Adipocyte (in vitro differentiated cells): ENCODE measurements at regions not wholly inside any gene's neighbourhood (a gene's known extent, or its start where the extent isn't known, plus 50 kb on each side); places are given as distances from the start of the nearest gene placed in this dataset.
"Not testable (repeated sequence)": the region's sequence is repeated elsewhere in the genome, so short reads cannot be mapped to it uniquely, and the experiment has no call there.

Experiments used
- DNase-seq: peaks from one replicate; pipeline ENCODE4 v3.0.0-alpha.2; 2015; ENCODE audit warnings: low read depth
- H3K27me3 ChIP-seq: replicated peaks from 2 replicates; pipeline ENCODE4 v1.7.0; 2013; ENCODE audit warnings: mild to moderate bottlenecking, low read length, moderate library complexity; ENCODE audit not compliant: control insufficient read depth, insufficient read depth
- H3K36me3 ChIP-seq: 2 replicates; pipeline ENCODE4 v1.7.0; 2013; ENCODE audit warnings: low read length, mild to moderate bottlenecking, moderate library complexity; ENCODE audit not compliant: control insufficient read depth, insufficient read depth, severe bottlenecking
- H3K4me1 ChIP-seq: 2 replicates; pipeline ENCODE4 v1.7.0; 2013; ENCODE audit warnings: mild to moderate bottlenecking, low read length, moderate library complexity; ENCODE audit not compliant: control insufficient read depth, insufficient read depth
- H3K4me3 ChIP-seq: 2 replicates; pipeline ENCODE4 v1.7.0; 2013; ENCODE audit warnings: mild to moderate bottlenecking, low read length, moderate library complexity
- H3K9ac ChIP-seq: 2 replicates; pipeline ENCODE4 v1.7.0; 2013; ENCODE audit warnings: mild to moderate bottlenecking, low read length, moderate library complexity
- H3K9me3 ChIP-seq: 2 replicates; pipeline ENCODE4 v1.7.0; 2013; ENCODE audit warnings: mild to moderate bottlenecking, low read length, moderate library complexity; ENCODE audit not compliant: control insufficient read depth

- not testable (repeated sequence) for DNase-seq, H3K9ac ChIP-seq, H3K9me3 ChIP-seq, H3K4me1 ChIP-seq, H3K36me3 ChIP-seq, H3K27me3 ChIP-seq, H3K4me3 ChIP-seq
These were observed 919.5 kb downstream of the TYW1 start for GRCh38 chr7:67916111-67916510.

- Histone ChIP-seq H3K4me3 (no peak overlapping the region), H3K27me3 (peaks cover 3% of the 10 kb centered on the region), H3K9ac (no peak overlapping the region), H3K4me1 (peaks cover 3% of the 10 kb centered on the region), H3K9me3 (no peaks in the 10 kb centered on the region), H3K36me3 (no peaks in the 10 kb centered on the region)
- DNase-seq: no peak
These were observed 920.2 kb downstream of the TYW1 start for GRCh38 chr7:67916571-67917436.

GRCh38 chr7:67917437-67917755 is 920.8 kb downstream of the TYW1 start:
- Histone ChIP-seq H3K36me3 (no peaks in the 10 kb centered on the region), H3K4me1 (peaks cover 3% of the 10 kb centered on the region), H3K9me3 (no peaks in the 10 kb centered on the region), H3K4me3 (no peak overlapping the region), H3K9ac (no peak overlapping the region), H3K27me3 (no peaks in the 10 kb centered on the region)
- DNase-seq: no peak

GRCh38 chr7:67918158-67918557 is 921.5 kb downstream of the TYW1 start:
- no peaks in the 10 kb centered on the region for H3K36me3 ChIP-seq
- no peaks in the 10 kb centered on the region for H3K27me3 ChIP-seq
- H3K4me1 ChIP-seq: peaks cover 3% of the 10 kb centered on the region
- H3K4me3 ChIP-seq: no peak overlapping the region
- no peak for DNase-seq
- H3K9me3 ChIP-seq: no peaks in the 10 kb centered on the region
- H3K9ac ChIP-seq: no peak overlapping the region

GRCh38 chr7:67923286-67923685 is 926.7 kb downstream of the TYW1 start:
- H3K9ac ChIP-seq: no peak overlapping the region
- H3K27me3 ChIP-seq: no peaks in the 10 kb centered on the region
- H3K4me1 ChIP-seq: no peaks in the 10 kb centered on the region
- no peak for DNase-seq
- no peaks in the 10 kb centered on the region for H3K36me3 ChIP-seq
- H3K4me3 ChIP-seq: no peak overlapping the region
- H3K9me3 ChIP-seq: no peaks in the 10 kb centered on the region

GRCh38 chr7:67928141-67928540 is 931.5 kb downstream of the TYW1 start:
- no peak overlapping the region for H3K9ac ChIP-seq
- no peak for DNase-seq
- H3K4me1 ChIP-seq: no peaks in the 10 kb centered on the region
- no peaks in the 10 kb centered on the region for H3K27me3 ChIP-seq
- no peaks in the 10 kb centered on the region for H3K9me3 ChIP-seq
- no peaks in the 10 kb centered on the region for H3K36me3 ChIP-seq
- no peak overlapping the region for H3K4me3 ChIP-seq

- not testable (repeated sequence) for H3K9me3 ChIP-seq, H3K27me3 ChIP-seq, DNase-seq, H3K9ac ChIP-seq, H3K4me3 ChIP-seq, H3K36me3 ChIP-seq
- peaks cover 14% of the 10 kb centered on the region for H3K4me1 ChIP-seq
These were observed 939.8 kb downstream of the TYW1 start for GRCh38 chr7:67936447-67936846.

- DNase-seq: no peak
- Histone ChIP-seq H3K9ac (no peak overlapping the region), H3K4me3 (no peak overlapping the region), H3K27me3 (no peaks in the 10 kb centered on the region), H3K9me3 (no peaks in the 10 kb centered on the region), H3K36me3 (no peaks in the 10 kb centered on the region), H3K4me1 (peaks cover 14% of the 10 kb centered on the region)
These were observed 943.8 kb downstream of the TYW1 start for GRCh38 chr7:67940400-67940799.

- Histone ChIP-seq H3K9me3 (no peaks in the 10 kb centered on the region), H3K4me3 (no peak overlapping the region), H3K4me1 (no peaks in the 10 kb centered on the region), H3K27me3 (no peaks in the 10 kb centered on the region), H3K36me3 (no peaks in the 10 kb centered on the region), H3K9ac (no peak overlapping the region)
- DNase-seq: no peak
These were observed 950.6 kb downstream of the TYW1 start for GRCh38 chr7:67947191-67947590.

GRCh38 chr7:67947646-67948045 is 951.0 kb downstream of the TYW1 start:
- Histone ChIP-seq H3K36me3 (no peaks in the 10 kb centered on the region), H3K4me1 (no peaks in the 10 kb centered on the region), H3K9ac (no peak overlapping the region), H3K9me3 (no peaks in the 10 kb centered on the region), H3K4me3 (no peak overlapping the region), H3K27me3 (no peaks in the 10 kb centered on the region)
- DNase-seq: peak; percentile 15

GRCh38 chr7:67950321-67951083 is 953.9 kb downstream of the TYW1 start:
- Histone ChIP-seq H3K27me3 (no peaks in the 10 kb centered on the region), H3K9me3 (no peaks in the 10 kb centered on the region), H3K4me1 (no peaks in the 10 kb centered on the region), H3K4me3 (no peak overlapping the region), H3K9ac (no peak overlapping the region), H3K36me3 (no peaks in the 10 kb centered on the region)
- DNase-seq: no peak
